NB4 (cell line): ENCODE measurements at regions not wholly inside any gene's neighbourhood (a gene's known extent, or its start where the extent isn't known, plus 50 kb on each side); places are given as distances from the start of the nearest gene placed in this dataset.
"Not testable (repeated sequence)": the region's sequence is repeated elsewhere in the genome, so short reads cannot be mapped to it uniquely, and the experiment has no call there.

Experiments used
- DNase-seq: peaks from one replicate; pipeline ENCODE4 v3.0.0; 2010; ENCODE audit warnings: low read depth
- H3K4me3 ChIP-seq: one replicate; pipeline ENCODE4 v1.5.1; 2011; ENCODE audit warnings: mild to moderate bottlenecking, low read depth, low read length, moderate library complexity
- CTCF ChIP-seq: IDR thresholded peaks from one replicate; pipeline ENCODE4 v1.5.1; 2012; ENCODE audit warnings: low read depth, low read length
- MAX ChIP-seq: IDR thresholded peaks from 2 replicates; pipeline ENCODE4 v1.6.1; 2011; ENCODE audit warnings: low read depth, low read length
- MYC ChIP-seq: IDR thresholded peaks from 2 replicates; pipeline ENCODE4 v1.6.1; 2011; ENCODE audit warnings: low read depth, low read length
- POLR2A ChIP-seq: IDR thresholded peaks from 2 replicates; pipeline ENCODE4 v1.6.1; 2011; ENCODE audit warnings: mild to moderate bottlenecking; ENCODE audit not compliant: insufficient read length; ENCODE audit errors: extremely low read depth

- no peak for DNase-seq
- TF ChIP-seq CTCF, result no peak
- TF ChIP-seq MYC, result no peak
- TF ChIP-seq MAX, result no peak
- H3K4me3 ChIP-seq, result no peak overlapping the region
Measured at GRCh38 chr6:811831-812230, 118.9 kb upstream of the EXOC2 start.

GRCh38 chr6:811191-811590 is 118.3 kb upstream of the EXOC2 start:
- H3K4me3 ChIP-seq, result no peak overlapping the region
- TF ChIP-seq MYC, result no peak
- no peak for TF ChIP-seq POLR2A
- TF ChIP-seq MAX, result no peak
- no peak for TF ChIP-seq CTCF
- no peak for DNase-seq

GRCh38 chr6:804771-805170 is 111.8 kb upstream of the EXOC2 start:
- DNase-seq, result no peak
- no peak overlapping the region for H3K4me3 ChIP-seq
- TF ChIP-seq CTCF (no peak), POLR2A (no peak), MAX (no peak), MYC (no peak)

GRCh38 chr6:804317-804716 is 111.4 kb upstream of the EXOC2 start:
- no peak overlapping the region for H3K4me3 ChIP-seq
- no peak for DNase-seq
- no peak for TF ChIP-seq MAX
- no peak for TF ChIP-seq MYC
- no peak for TF ChIP-seq POLR2A
- no peak for TF ChIP-seq CTCF

- H3K4me3 ChIP-seq, result no peak overlapping the region
- TF ChIP-seq CTCF (no peak), MAX (no peak), MYC (no peak), POLR2A (no peak)
- DNase-seq, result no peak
Measured at GRCh38 chr6:803191-803977, 110.4 kb upstream of the EXOC2 start.

GRCh38 chr6:802701-803100 is 109.8 kb upstream of the EXOC2 start:
- H3K4me3 ChIP-seq, result no peak overlapping the region
- no peak for DNase-seq
- TF ChIP-seq CTCF, result no peak
- TF ChIP-seq POLR2A, result no peak
- TF ChIP-seq MAX, result no peak
- TF ChIP-seq MYC, result no peak

GRCh38 chr6:802223-802622 is 109.3 kb upstream of the EXOC2 start:
- not testable (repeated sequence) for H3K4me3 ChIP-seq, DNase-seq
